HG03469 (cell line): ENCODE measurements at regions not wholly inside any gene's neighbourhood (a gene's known extent, or its start where the extent isn't known, plus 50 kb on each side); places are given as distances from the start of the nearest gene placed in this dataset.

Experiments
- ATAC-seq: cut with Tn5 transposase; IDR thresholded peaks from one replicate; pipeline ENCODE4 v1.9.1; 2021; ENCODE audit warnings: mild to moderate bottlenecking, moderate library complexity, moderate number of reproducible peaks; ENCODE audit not compliant: unreplicated experiment

GRCh38 chr15:53462651-53463050 lies 296.8 kb downstream of the WDR72 start:
- ATAC-seq, result no peak

DNA sequence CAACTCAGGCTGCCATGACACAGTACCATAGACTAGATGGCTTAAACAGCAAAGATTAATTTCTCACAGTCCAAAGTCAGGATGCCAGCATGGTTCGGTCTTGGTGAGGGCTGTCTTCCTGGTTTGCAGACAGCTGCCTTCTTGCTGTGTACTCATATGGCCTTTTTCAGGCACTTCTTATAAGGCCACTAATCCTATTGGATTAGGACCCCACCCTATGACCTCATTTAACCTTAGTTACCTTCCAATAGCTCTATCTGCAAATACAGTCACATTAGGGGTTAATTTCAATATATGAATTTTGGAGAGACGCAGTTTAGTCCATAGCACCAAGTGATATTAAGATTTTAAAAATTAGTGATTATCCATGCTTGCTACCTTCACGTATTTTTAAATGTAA lies 297.8 kb downstream of the WDR72 start:
- no peak for ATAC-seq

DNA sequence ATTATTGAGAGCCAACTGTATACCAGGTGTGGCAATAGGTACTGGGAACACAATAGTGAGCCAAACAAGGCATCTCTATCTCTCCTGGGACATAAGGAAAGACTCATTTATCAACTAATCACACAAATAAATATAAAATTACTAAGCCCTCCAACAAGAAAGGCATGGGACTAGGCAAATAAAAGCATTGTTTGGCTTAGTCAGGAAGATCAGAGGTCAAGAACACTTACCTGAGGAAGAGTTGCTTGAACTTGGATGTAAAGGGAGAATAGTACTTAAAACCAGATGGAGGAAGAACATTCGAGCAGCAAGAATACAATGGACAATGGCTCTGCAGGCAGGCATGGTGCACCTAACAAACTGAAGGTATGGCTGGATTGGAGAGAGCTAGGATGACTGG lies 300.7 kb downstream of the WDR72 start:
- no peak for ATAC-seq

GRCh38 chr15:53457479-53457878 lies 302.0 kb downstream of the WDR72 start:
- ATAC-seq, result no peak

GRCh38 chr15:53454843-53455721 lies 304.4 kb downstream of the WDR72 start:
- ATAC-seq, result no peak

DNA sequence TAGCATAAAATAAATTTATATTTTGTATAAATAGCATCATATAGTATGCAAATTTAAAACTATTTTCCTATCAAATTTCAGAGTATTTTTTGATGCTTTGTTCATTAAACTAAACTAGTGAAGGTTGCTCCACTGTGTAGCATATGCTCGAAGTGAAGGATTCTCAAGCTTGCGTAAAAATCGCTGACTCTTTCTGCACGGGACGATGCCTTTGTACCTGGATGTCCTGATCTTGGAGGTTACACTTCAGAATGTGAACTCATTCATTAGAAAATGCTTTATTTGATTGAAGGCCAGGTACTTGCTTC lies 305.0 kb downstream of the WDR72 start:
- ATAC-seq, result no peak

GRCh38 chr15:53453253-53454105 lies 306.0 kb downstream of the WDR72 start:
- no peak for ATAC-seq

- ATAC-seq, result no peak
These were observed 311.0 kb downstream of the WDR72 start for GRCh38 chr15:53448232-53449015.

DNA sequence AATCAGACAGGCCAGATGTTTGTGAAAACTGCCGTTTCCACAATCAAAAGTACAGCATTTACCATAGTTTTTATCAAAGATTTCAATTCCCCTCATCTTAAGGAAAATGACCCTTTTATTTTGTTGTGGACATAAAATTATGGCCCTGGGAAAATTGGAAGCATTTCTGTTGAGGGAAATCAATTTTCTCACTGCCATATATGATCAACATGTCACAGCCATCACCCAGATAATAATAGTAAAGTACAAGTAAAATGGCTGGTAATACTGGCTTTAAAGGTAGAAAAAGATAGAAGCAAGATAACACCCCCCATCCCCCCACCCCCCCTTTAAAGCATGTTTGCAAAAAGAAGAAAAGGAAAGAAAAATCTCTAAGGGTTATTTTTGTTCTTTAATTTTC lies 311.7 kb downstream of the WDR72 start:
- ATAC-seq, result no peak

DNA sequence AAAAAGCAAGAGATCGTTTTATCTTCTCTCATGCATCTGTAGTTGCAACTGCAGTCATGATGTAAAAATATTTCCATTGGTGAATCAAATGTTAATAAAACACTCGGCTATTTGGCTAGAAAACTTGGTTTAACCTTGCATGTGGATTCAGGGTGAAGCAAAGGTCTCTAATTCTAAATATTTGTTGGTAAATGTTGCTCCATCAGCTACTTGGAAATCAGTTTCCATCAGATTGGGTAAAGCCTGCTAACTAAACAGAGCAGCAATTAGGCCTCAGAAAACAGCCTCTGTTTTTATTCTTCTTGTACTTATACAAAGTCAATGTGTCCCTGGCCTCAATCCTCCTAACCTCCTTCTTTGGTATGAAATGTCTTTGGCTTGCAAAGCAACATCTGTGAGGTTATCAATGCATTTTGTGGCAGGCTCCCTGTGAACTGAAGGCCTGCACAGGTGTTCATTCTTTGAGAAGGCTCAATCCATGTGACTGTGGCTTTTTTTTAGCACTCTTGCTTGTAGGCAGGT lies 312.3 kb downstream of the WDR72 start:
- no peak for ATAC-seq

- ATAC-seq, result no peak
These were observed 313.1 kb downstream of the WDR72 start for GRCh38 chr15:53446376-53446775.

GRCh38 chr15:53445531-53445930 lies 313.9 kb downstream of the WDR72 start:
- ATAC-seq, result no peak

DNA sequence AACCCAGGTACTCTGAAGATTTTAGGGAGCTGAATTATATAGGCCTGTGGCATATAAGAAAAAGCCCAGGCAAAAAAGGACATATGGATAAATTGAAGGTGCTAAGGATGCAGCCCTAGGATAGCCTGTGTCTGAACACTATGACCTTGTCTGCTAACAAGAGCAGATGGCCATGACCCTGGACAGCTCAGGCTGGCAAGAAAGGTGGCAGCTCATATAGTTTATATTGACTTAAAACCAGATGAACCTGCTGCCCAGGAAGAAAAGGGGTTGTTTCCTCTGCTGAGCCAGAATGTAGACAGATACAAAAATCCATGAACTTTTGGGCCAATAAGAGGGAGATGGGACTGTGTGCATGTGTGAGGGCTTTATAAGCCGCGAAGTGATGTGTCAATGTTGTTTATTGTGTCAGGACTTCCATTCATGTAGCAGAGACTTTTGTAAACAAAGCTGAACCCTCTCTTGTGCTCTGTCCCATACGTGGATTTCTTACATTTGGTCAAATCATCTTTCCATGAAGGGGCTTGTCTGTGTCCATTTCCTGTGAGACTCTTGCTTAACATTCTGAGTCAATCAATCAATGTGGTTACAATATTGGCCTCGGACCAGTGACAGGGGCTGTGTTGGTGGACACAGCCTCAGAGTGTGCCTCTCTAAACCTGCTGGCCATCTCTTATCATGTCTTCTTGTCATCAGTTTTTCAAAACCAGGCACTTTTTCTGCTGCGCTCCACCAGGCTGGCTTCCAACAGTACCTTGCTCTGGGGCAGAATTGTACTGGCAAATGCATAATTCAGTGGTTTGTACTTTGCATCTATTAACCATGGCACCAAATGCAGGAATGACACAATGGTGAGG lies 321.2 kb downstream of the WDR72 start:
- no peak for ATAC-seq

GRCh38 chr15:53437366-53437765 lies 322.1 kb downstream of the WDR72 start:
- ATAC-seq, result no peak

- no peak for ATAC-seq
These were observed 325.2 kb downstream of the WDR72 start for GRCh38 chr15:53434174-53434678.

- ATAC-seq, result no peak
These were observed 343.1 kb downstream of the WDR72 start for GRCh38 chr15:53416219-53416940.

DNA sequence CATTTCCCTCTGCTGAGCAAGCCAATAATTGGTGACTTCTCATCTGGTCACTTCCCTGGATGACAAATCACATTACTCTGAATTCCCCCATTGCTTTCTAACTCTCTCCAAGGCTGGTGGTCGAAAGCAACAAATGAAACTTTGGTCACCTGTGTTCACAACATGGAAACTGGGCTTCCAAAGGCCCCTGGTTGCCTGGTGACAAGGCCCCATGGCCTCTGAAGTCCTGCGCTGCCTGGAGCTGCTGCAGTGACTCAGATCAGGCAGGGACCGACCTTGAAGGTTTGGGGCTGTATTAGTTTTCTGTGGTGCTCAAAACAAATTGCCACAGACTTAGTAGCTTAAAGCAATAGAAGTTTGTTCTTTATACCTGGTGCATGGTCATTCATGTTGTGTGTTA lies 345.3 kb downstream of the WDR72 start:
- ATAC-seq, result no peak

GRCh38 chr15:53412542-53412941 lies 346.9 kb downstream of the WDR72 start:
- ATAC-seq, result no peak

DNA sequence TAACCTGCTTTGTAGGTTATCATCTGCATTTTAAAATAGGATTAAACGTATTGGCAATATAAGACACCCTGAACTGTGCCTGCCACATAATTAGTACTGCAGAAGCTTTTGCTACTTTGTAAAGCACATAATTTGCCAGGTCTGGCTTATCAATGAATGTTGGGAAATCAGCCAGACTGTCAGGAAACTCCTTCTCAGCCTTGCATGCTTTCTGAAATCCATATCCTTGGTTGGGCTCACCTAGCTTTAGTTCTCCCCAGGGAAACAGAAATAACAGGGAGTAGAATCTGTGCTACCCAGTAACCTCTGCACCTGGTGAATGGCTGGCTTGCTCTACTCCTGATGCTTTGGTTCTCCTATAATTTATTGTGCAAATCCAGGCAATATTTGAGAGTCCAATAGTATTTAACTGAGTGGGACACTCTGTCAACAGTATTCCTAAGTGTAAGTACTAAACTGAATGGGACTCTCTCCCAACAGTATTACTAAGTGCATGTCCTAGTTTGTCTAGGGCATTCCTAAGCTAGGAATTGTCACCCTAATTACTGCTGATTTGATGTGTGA lies 354.5 kb downstream of the WDR72 start:
- no peak for ATAC-seq
